NT2/D1 (cell line): ENCODE measurements at regions not wholly inside any gene's neighbourhood (a gene's known extent, or its start where the extent isn't known, plus 50 kb on each side); places are given as distances from the start of the nearest gene placed in this dataset.

Source experiments
- SUZ12 ChIP-seq: IDR thresholded peaks from 2 replicates; pipeline ENCODE4 v1.6.1; 2011; ENCODE audit not compliant: insufficient read length, insufficient read depth; ENCODE audit errors: extremely low read depth
- ZNF274 ChIP-seq: IDR thresholded peaks from 2 replicates; pipeline ENCODE4 v1.6.1; 2011; ENCODE audit warnings: mild to moderate bottlenecking, low read depth, low read length

- TF ChIP-seq ZNF274 (no peak), SUZ12 (no peak)
These were observed 103.3 kb downstream of the C1orf94 start for GRCh38 chr1:34279971-34280370.
